ENCODE measurements at regions not wholly inside any gene's neighbourhood (a gene's known extent, or its start where the extent isn't known, plus 50 kb on each side); places are given as distances from the start of the nearest gene placed in this dataset.
A peak's percentile ranks its signal among the peaks of the same experiment; 100 is the strongest.
"Not testable (repeated sequence)": the region's sequence is repeated elsewhere in the genome, so short reads cannot be mapped to it uniquely, and the experiment has no call there.

DNA sequence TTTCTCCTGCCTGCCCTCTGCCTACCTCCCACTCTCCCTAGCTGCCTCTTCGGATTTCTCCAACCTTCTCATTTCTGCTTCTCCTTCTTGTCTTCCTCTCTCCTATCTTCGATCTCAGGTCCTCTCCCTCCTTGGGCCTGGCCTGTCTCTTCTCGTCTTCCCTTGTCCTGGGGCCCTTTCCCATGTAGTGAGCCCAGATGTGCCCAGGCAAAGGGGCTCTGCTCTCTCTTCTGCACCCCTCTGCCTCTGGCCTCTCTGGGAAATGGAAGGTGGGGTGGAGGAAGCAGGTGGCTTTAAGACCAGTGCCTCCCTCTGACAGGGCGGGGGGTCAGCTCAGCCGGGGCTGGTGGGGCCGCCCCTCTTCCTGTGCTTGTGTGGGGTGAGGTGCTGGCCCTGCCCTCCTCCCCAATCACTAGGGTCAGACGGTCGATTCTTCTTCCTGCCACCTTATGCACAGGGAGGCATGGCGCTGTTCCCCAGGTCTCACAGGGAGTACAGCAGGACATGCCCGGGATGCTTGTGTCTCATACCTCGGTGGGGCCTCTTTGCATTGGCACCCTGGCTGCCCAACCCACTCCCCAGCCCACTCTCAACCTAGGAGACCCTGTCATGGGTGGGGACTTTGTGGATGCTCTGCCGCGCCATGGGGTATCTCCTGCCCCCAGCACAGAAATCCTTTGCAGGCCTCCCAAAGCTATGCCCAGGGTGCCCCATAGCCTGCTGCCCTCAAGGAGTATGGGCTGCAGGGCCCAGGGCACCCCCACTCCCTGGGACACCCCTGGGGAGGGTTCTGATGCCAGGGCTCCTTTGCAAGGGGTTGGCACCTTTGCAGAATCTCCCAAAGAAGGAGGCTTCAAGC is 213.8 kb upstream of the HAAO start:
- DNase-seq: no peak
- TF ChIP-seq, protein P1, sequence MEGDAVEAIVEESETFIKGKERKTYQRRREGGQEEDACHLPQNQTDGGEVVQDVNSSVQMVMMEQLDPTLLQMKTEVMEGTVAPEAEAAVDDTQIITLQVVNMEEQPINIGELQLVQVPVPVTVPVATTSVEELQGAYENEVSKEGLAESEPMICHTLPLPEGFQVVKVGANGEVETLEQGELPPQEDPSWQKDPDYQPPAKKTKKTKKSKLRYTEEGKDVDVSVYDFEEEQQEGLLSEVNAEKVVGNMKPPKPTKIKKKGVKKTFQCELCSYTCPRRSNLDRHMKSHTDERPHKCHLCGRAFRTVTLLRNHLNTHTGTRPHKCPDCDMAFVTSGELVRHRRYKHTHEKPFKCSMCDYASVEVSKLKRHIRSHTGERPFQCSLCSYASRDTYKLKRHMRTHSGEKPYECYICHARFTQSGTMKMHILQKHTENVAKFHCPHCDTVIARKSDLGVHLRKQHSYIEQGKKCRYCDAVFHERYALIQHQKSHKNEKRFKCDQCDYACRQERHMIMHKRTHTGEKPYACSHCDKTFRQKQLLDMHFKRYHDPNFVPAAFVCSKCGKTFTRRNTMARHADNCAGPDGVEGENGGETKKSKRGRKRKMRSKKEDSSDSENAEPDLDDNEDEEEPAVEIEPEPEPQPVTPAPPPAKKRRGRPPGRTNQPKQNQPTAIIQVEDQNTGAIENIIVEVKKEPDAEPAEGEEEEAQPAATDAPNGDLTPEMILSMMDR (IDR thresholded peaks at IDR 0.05): no peak
- Histone ChIP-seq H3K36me3 (no peaks in the 10 kb centered on the region), H3K9ac (ENCODE audit: low read depth in 2 of 2, low read length in 2 of 2) (peak overlapping the region; percentile 72 to 90), H3K27me3 (no peaks in the 10 kb centered on the region), H3K4me3 (no peak overlapping the region), H3K4me1 (peaks cover 7% of the 10 kb centered on the region), H3K27ac (peak overlapping the region; percentile 84), H3K9me3 (no peaks in the 10 kb centered on the region)
- intact Hi-C loops (cut with DNase I): no loop called here

DNA sequence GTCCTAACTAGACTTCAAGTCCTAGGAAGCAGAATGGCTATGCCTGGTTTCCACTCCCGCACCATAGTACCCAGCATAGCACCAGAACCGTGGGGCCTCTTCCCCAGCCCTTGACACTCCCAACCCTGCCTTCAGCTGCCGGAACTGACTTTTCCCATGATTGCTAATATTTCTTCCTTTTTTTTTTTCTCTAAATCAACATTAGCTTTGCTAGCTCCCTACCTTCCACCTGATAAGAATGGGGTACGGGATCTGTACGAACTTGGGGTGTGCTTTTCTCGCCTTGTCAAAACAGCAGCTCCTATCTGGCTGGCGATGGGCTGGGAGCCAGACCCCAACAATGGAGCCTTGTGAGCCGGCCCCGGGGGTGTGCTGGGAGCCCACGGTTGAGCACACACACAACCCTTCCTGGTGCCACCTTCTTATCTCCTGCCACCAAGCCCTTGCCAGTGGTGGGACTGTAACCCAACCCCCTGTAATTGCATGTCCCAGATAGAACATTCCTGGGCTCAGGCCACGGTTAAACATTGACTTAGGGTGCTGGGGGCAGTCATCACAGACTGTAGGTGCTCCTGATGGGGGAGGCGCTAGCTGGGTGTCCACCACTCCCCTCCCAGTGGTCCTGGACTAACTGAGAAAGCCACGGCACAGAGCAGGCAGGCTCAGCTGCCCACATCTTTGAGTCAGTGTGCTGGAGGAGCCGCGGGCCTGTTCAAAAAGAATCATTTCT is 213.0 kb upstream of the HAAO start:
- Histone ChIP-seq H3K4me1 (peaks cover 7% of the 10 kb centered on the region), H3K9me3 (no peaks in the 10 kb centered on the region), H3K27ac (peak overlapping the region; percentile 84), H3K4me3 (no peak overlapping the region), H3K36me3 (no peaks in the 10 kb centered on the region), H3K9ac (ENCODE audit: low read depth in 2 of 2, low read length in 2 of 2) (peak overlapping the region; percentile 72 to 90), H3K27me3 (no peaks in the 10 kb centered on the region)
- peak; percentile 90 for DNase-seq
- TF ChIP-seq, protein P1 (IDR thresholded peaks at IDR 0.05): no peak
- intact Hi-C loops (cut with DNase I): no loop called here

DNA sequence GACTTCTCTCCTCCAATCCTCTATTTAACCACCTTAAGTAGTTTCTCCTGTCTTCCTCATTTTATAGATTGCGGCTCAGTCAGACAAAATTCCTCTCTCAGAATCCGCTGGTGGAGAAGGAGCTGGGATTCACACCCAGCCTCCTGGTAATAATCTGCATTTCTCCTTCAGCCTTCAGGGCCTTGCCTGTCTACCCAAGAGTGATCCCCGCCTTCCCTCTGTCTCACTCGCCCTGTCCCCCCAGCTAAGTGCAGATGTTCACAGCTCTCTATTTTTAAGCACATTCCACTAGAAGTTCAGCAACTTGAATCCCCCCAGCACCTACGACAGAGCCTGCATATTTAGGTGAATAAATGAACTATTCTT is 212.5 kb upstream of the HAAO start:
- Histone ChIP-seq H3K27ac (peak overlapping the region; percentile 84), H3K4me3 (no peak overlapping the region), H3K27me3 (no peaks in the 10 kb centered on the region), H3K36me3 (no peaks in the 10 kb centered on the region), H3K4me1 (peaks cover 7% of the 10 kb centered on the region), H3K9me3 (no peaks in the 10 kb centered on the region), H3K9ac (ENCODE audit: low read depth in 2 of 2, low read length in 2 of 2) (peak overlapping the region; percentile 54 to 90)
- TF ChIP-seq, protein P1 (IDR thresholded peaks at IDR 0.05): no peak
- intact Hi-C loops (cut with DNase I): no loop called here
- no peak for DNase-seq

DNA sequence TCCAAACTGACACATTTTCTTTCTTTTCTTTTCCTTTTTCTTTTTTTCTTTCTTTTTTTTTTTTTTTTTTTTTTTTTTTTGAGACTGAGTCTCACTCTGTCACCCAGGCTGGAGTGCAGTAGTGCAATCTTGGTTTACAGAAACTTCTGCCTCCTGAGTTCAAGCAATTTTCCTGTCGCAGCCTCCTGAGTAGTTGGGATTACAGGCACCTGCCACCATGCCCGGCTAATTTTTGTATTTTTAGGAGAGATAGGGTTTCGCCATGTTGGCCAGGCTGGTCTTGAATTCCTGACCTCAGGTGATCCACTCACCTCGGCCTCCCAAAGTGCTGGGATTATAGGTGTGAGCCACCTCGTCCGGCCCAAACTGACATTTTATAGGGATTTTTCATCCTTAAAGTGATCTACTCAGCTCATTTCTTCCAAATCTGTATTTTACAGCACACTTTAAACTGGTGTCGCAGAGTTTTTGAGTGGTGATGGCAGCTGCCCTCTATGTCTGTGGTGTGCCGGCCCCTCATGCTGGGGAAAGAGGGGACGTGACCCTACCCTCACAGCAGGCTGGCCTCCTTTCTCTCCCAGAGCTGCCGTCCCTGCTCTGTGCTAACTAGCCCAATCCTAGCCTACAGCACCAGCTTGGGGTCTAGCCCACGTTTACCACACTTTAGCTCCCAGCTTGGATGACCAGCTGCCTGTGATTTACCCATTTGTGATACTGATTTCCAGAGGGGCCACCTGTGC is 211.9 kb upstream of the HAAO start:
- intact Hi-C loops (cut with DNase I); H3K4me3 ChIP-seq; H3K36me3 ChIP-seq; H3K9me3 ChIP-seq; H3K4me1 ChIP-seq; H3K27me3 ChIP-seq; DNase-seq: not testable (repeated sequence)
- H3K27ac ChIP-seq: peak overlapping the region; percentile 84
- peak overlapping the region; percentile 54 to 90 for H3K9ac ChIP-seq (ENCODE audit: low read depth in 2 of 2, low read length in 2 of 2)

DNA sequence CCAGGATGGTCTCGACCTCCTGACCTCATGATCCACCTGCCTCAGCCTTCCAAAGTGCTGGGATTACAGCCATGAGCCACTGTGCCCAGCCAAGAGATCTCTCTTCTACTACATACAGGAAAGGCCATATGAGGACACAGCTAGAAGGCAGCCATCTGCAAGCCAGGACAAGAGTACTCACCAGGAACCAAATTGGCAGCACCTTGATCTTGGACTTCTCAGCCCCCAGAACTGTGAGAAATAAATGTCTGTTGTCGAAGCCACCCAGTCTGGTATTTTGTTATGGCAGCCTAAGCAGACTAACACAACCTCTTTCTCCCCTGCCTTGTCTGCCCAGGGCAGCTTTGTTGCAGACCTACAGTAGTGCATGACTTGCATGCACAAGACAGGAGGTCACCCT is 211.3 kb upstream of the HAAO start:
- DNase-seq: no peak
- H3K9ac ChIP-seq (ENCODE audit: low read depth in 2 of 2, low read length in 2 of 2): peak overlapping the region in 1 of 2 donors; percentile 68
- TF ChIP-seq, protein P1 (IDR thresholded peaks at IDR 0.05): no peak
- no peak overlapping the region for H3K4me3 ChIP-seq
- H3K4me1 ChIP-seq: peaks cover 7% of the 10 kb centered on the region
- no peaks in the 10 kb centered on the region for H3K9me3 ChIP-seq
- intact Hi-C loops (cut with DNase I): no loop called here
- H3K36me3 ChIP-seq: no peaks in the 10 kb centered on the region
- peak overlapping the region; percentile 84 for H3K27ac ChIP-seq
- no peaks in the 10 kb centered on the region for H3K27me3 ChIP-seq
